ENCODE measurements at regions not wholly inside any gene's neighbourhood (a gene's known extent, or its start where the extent isn't known, plus 50 kb on each side); places are given as distances from the start of the nearest gene placed in this dataset.
"Not testable (repeated sequence)": the region's sequence is repeated elsewhere in the genome, so short reads cannot be mapped to it uniquely, and the experiment has no call there.

DNA sequence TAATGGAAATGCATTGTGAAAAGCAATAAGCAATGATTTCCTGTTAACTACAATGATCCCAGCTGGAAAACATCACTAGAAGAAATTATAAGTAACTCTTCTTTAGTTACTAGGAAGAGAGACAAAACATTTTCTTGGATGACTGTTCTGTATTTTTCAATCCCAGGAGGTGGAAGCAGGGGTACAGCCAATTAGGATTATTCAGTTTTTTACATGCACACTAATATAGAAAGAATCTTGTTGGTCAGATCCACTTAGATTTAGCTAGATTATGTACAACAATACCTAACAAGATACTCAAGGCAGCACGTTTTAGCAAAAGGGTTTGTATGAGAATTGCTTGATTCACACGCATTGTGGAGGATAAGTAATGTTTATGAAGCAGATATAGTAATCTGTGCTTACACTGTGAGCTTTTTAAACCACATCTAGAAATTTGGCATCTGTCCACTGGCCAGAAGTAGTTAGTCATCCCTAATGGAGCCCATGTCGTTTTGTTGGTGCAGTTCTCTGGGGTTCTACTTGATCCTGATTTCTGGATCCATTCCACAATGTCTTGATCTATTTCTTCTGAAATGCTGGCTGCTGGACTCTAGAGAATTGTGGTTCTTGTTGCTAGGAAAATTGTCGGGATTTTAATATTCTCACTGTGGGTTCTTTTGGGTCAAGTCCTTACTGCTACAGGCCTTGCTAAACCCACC lies 199.7 kb downstream of the ADCYAP1 start:
- no peak for DNase-seq (ENCODE audit: low read depth in 2 of 2, low spot score in 1 of 2)

DNA sequence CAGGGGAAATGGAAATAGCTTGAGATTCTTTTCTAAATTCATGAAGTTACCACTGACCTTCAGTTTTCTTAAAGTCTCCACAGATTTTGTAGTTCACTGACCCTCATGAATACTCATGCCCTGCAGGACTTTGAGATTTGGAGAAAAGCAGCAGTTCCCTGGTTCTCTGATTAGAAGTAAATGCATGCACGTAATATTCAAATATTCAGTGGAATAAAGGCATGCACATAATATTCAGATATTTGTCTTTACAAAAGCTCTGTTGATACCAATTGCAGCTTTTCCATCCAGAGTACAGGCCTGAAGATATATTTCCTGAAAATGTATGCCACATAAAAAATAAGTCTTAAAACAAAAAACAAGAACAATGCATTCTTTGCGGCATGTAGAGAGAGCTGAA lies 219.8 kb downstream of the ADCYAP1 start:
- no peak for DNase-seq (ENCODE audit: low read depth in 2 of 2, low spot score in 1 of 2)

DNA sequence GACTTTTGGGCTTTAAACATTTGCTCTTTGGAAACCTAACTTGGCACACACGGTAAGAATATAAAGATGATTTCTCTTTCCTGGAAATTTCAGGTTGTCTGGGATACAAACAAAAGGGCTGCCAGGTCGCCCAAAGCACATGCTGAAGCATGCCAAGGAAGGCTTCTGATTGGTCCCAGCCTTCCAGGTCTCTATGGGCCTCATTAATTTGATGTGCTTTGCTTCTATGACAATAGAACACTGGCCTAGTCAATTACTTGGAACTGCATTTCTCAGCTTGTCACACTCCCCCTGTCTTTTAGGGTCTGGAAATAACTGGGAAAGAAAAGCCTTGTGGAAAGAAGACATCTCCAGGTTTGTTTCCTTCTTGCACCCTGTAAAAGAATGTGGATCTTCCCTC lies 228.9 kb downstream of the ADCYAP1 start:
- DNase-seq (ENCODE audit: low read depth in 2 of 2, low spot score in 1 of 2): no peak

DNA sequence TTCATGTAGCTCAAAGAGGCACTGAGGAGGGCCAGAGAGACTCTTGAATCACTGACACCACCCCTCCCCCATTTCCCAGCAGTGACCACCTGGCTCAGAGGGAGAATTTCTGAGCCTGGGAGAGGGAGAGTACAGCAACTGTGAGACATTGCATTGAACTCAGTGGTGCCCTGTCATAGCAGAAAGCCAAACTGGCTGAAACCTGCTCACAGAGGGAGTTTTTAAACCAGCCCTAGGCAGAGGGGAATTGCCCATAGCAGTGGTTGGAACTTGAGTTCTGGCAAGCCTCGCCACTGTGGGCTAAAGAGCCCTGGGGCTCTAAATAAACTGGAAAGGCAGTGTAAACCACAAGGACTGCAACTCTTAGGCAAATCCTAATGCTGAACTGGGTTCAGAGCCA lies 243.1 kb downstream of the ADCYAP1 start:
- DNase-seq (ENCODE audit: low read depth in 2 of 2, low spot score in 1 of 2): no peak

DNA sequence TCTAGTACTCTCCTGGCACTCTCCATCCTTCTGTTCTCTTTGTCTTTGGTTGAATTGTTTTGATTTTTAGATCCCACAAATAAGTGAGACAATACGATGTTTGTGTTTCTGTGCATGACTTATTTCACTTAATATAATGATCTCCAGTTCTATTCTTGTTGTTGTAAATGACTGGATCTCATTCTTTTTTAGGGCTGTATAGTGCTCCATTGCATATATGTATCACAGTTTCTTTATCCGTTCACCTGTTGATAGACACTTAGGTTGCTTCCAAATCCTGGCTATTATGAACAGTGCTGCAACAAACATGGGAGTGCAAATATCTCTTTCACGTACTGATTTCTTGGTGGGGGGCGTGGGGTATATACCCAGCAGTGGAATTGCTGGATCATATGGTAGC lies 245.0 kb downstream of the ADCYAP1 start:
- DNase-seq (ENCODE audit: low read depth in 2 of 2, low spot score in 1 of 2): no peak

DNA sequence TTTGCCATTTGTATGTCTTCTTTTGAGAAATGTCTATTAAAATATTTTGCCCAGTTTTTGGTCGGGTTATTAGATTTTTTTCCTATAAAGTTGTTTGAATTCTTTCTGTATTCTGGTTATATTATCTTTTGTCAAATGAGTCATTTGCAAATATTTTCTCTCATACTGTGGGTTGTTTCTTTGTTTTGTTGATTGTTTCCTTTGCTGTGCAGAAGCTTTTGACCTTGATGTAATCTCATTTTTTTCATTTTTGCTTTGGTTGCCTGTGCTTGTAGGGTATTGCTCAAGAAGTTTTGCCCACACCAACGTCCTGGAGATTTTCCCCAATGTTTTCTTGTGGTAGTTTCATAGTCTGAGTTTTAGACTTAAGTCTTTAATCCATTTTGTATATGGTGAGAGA lies 245.7 kb downstream of the ADCYAP1 start:
- DNase-seq (ENCODE audit: low read depth in 2 of 2, low spot score in 1 of 2): no peak

DNA sequence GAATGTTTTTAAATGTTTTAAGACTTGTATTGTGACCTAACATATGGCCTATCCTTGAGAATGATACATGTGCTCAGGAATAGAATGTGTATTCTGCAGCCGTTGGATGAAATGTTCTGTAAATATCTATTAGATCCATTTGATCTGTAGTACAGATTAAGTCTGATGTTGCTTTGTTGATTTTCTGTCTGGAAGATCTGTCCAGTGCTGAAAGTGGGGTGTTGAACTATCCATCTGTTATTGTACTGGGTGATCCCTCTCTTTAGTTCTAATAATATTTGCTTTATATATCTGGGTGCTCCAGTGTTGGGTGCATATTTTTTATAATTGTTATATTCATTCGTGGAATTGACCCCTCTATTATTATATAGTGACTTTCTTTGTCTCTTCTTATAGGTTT lies 248.3 kb downstream of the ADCYAP1 start:
- not testable (repeated sequence) for DNase-seq (ENCODE audit: low read depth in 2 of 2, low spot score in 1 of 2)

DNA sequence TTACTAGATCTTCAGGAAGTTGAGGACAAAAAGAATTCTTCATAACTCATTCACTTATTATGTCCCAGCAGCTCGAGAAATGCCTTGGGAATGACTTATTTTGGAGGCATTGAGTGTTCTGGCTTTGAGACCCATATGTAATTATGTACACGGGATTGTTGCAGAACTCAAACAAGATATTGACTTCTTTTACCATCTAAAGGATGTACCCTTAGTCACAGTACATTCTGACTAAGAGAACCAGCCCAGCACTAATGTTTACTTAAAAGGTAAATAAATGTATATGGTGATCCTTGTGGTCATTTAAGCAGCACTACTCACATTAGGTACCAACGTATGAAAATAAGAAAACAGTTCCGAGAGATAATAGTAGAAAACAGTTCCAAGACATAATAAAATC lies 268.9 kb downstream of the ADCYAP1 start:
- DNase-seq (ENCODE audit: low read depth in 2 of 2, low spot score in 1 of 2): no peak

DNA sequence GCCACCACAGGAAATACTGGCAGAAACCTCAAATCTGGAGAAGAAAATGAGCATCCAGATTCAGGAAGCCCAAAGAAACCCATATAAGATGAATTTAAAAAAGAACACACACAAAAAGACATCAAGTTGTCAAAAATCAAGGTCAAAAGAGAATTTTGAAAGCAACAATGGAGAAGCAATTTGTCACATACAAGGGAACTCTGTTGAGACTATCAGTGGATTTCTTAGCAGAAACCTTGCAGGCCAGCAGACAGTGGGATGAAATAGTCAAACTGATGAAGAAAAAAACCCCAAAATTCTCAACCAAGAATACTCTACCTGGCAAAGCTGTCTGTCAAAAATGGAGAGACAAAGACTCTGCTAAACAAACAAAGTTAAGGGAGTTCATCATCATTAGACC lies 272.6 kb downstream of the ADCYAP1 start:
- no peak for DNase-seq (ENCODE audit: low read depth in 2 of 2, low spot score in 1 of 2)

DNA sequence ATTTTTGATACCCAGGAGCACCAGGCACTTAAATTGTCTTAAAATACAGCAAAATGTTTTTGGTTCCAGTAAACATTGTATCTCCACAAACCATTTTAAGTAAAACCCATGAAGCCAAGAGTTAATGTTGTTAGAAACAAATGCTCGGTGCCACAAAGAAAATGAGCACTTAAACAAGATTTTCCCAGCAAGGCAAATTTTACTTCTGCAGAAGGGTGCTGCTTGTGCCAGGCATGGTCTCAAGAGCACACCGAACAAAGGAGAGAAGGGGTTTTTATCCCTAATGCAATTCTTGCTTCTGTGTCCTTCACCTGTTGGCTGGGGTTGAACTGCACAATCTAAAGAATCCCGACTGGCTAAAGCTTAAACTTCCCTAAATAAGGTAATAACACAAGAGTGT lies 286.7 kb downstream of the ADCYAP1 start:
- no peak for DNase-seq (ENCODE audit: low read depth in 2 of 2, low spot score in 1 of 2)

DNA sequence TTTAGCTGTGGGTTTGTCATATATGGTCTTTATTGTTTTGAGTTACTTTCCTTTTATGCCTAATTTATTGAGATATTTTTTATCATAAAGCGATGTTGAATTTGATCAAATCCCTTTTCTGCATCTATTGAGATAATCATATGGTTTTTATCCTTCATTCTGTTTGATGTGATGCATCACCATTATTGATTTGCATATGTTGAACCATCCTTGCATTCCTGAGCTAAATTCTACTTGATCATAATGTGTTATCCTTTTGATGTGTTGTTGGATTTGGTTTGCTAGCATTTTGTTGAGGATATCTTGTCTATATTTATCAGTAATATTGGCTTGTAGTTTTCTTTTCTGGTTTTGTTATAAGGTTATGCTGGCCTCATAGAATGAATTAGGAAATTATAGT lies 308.5 kb downstream of the ADCYAP1 start:
- no peak for DNase-seq (ENCODE audit: low read depth in 2 of 2, low spot score in 1 of 2)

DNA sequence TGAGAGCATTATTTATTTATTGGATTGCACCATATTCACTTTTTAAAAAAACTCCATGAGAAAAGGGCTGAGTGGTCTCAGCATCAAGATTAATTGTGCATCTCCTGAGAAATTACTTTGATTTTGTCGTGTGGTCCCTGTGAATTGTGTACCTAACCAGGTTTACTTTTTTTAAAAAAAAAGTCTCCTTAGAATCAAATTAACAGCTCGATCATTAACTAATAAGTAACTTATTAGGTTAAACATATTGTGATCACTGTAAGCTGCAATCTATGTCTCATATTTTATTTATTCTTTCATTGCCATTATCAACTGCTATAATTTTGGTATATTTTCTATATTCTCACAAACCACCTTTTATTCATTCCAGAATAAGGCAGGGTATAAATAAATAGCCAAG lies 318.2 kb downstream of the ADCYAP1 start:
- no peak for DNase-seq (ENCODE audit: low read depth in 2 of 2, low spot score in 1 of 2)

DNA sequence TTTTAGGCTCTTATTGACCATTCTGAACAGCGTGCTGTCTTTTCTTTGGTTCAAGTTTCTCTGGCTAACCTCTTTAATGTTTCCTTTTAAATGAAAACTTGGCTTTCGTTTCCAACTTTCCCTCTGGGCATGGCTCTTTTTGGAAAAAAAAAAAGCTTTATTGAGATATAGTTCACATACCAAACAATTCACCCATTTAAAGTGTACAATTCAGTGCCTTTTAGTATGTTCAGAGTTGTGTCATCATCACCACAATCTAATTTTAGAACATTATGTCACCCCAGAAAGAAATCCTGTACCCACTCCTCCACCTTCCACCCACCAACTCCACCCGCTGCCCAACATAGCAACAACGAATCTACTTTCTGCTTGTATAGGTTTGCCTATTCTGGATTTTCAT lies 322.4 kb downstream of the ADCYAP1 start:
- DNase-seq (ENCODE audit: low read depth in 2 of 2, low spot score in 1 of 2): no peak

DNA sequence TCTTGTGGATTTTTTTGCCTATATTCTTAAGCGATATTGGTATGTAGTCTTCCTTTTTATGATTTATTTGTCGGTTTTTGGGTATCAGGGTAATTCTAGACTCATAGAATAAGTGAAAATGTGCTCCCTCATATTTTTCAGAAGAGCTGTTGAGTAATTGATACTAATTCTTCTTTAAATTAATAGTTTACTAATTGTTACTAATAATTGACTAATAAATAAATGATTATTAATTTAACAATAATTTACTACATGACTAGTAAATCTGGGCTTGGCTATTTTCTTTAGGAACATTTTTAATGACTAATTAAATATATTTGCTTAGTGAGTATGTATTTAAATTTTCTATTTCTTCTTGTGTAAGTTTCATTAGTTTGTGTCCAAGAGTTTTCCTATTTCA lies 325.0 kb downstream of the ADCYAP1 start:
- no peak for DNase-seq (ENCODE audit: low read depth in 2 of 2, low spot score in 1 of 2)

DNA sequence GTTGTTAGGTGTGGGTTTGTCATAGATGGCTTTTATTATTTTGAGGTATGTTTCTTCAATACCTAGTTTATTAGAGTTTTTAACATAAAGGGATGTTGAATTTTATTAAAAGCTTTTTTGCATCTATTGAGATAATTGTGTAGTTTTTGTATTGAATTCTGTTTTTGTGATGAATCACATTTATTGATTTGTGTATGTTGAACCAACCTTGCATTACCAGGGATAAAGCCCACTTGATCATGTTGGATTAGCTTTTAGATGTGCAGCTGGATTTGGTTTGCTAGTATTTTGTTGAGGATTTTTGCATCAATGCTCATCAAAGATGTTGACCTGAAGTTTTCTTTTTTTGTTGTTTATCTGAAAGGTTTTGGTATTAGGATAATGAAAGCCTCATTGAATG lies 328.2 kb downstream of the ADCYAP1 start:
- DNase-seq (ENCODE audit: low read depth in 2 of 2, low spot score in 1 of 2): no peak

DNA sequence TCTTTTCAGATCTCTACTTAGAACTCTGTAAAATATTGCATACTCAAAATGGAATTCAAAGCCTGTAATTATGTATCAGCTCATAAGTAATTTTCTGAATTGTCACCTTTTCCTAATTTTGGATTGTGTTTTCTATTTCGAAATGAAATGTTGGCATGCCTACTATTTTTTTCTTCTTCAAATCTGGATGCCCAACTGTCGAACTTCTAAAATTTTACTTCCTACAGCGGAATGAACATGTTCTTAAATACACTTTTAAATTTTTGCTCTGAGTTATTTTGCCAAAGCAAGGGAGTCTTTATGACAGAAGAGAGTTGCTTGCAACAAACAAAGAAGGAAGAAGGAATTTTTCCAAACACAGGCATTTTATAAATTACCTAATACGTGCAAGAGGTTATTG lies 336.0 kb downstream of the ADCYAP1 start:
- no peak for DNase-seq (ENCODE audit: low read depth in 2 of 2, low spot score in 1 of 2)

DNA sequence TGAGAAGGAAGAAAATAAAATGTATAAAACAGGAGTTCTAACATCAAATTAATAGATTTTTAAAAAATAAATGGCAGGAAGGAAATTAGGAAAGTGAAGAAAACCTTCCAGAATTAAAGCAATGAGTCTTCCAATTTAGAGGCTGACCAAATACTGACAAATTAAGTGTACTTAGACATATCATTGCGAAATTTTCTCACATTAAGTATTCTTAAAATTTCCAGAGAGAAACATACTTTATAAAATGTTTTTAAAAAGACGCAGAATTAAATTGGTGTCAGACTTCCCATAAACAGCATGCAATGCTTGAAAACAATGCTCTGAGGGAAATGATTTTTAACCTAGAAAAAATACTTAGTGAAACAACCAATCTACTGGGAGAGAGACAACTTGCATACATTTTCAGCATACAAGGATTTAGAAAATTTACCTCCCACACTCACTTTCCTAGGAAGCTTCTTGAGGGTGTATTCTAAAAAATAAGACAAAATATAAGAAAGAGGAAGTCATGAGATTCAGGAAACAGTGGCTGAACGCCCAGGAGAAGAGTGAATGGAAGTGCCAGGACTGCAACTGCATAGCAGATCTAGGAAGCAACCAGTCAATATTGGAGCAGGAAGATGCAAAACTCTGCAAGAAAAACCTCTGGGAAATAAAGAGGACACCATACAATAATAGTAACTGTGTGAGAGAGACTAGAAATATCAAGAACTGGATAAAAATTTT lies 339.9 kb downstream of the ADCYAP1 start:
- DNase-seq (ENCODE audit: low read depth in 2 of 2, low spot score in 1 of 2): no peak

DNA sequence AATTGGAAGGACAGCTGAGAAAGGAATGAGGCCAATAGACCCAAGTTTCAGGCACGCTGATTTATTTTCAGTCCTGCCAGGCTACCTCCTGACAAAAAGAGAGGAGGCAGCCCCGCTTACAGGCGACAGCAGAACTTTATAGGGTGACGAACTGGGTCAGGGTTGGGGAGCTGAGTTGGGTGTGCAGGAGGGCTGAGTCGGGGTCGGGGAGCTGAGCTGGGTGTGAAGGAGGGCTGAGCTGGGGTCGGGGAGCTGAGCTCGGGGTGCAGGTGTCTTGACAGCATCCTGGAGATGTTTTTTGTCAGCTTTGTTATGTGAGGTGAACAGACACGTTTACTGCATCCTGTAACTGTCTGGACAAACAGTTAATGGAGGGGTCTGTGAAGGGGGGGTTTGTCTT lies 342.2 kb downstream of the ADCYAP1 start:
- DNase-seq (ENCODE audit: low read depth in 2 of 2, low spot score in 1 of 2): no peak

DNA sequence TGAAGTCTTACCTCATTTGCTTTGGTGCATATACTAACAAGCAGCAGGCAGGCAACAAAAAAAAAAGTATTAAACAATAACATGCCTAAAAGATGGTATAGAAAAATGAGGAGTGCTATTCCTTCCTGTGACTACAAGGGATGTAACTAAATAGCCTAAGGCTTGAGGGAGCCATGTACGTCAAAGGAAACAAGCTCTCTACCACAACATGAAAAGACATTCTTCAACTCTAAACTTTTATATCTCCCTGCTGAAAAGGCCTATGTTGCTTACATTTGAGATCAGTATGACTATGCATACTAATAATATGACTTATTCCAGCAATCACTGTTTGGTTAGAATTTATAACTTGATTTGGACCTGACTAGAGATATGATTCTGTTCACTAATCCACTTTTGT lies 347.9 kb downstream of the ADCYAP1 start:
- no peak for DNase-seq (ENCODE audit: low read depth in 2 of 2, low spot score in 1 of 2)

DNA sequence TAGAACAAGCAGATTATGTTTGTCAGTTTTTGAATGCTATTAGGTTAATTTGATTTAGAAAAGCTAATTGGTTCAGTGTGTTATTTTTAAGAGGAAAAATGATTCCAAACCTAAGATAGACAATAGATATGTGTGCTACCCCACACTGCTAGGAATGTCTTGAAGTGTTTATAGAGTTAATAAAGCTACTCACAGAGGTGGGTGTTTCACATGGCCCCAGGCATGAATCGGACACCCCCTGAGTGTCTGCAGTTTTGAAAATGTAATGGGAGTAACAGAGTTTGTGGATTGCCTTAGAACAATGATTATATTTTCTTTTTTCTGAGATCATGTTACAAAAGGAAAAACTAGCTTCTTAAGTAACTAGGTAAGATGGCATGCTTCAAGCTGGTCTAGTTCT lies 348.3 kb downstream of the ADCYAP1 start:
- DNase-seq (ENCODE audit: low read depth in 2 of 2, low spot score in 1 of 2): no peak

DNA sequence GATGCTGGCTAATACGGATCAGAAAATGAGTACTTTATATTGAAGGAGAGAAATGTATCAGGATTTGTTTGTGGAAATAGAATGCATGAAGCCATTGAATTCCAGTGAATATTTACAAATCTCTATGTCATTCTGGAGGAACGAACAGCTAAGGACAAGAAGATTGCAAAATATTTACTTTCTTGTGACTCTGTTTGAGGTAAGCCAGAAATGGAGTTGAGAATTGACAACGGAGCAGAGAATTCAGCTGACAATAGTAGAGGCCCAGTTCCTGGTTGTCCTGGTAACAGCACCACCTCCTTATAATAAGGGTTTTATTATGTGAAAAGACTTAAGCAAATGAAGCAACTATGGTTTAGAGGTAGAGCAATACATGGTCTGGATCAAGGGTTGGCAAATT lies 349.2 kb downstream of the ADCYAP1 start:
- DNase-seq (ENCODE audit: low read depth in 2 of 2, low spot score in 1 of 2): no peak

DNA sequence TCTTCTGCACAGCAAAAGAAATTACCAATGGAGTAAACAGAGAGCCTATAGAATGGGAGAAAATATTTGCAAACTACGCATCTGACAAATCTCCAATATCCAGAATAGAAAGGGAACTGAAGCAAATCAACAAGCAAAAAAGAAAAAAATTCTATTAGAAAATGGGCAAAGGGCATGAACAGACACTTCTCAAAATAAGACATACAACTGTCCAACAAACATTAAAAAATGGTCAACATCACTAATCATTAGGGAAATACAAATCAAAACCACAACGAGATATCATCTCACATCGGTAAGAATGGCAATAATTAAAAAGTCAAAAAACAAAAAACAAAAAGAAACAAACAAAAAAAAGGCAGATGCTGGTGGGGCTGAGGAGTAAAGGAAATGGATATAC lies 356.4 kb downstream of the ADCYAP1 start:
- DNase-seq (ENCODE audit: low read depth in 2 of 2, low spot score in 1 of 2): no peak

DNA sequence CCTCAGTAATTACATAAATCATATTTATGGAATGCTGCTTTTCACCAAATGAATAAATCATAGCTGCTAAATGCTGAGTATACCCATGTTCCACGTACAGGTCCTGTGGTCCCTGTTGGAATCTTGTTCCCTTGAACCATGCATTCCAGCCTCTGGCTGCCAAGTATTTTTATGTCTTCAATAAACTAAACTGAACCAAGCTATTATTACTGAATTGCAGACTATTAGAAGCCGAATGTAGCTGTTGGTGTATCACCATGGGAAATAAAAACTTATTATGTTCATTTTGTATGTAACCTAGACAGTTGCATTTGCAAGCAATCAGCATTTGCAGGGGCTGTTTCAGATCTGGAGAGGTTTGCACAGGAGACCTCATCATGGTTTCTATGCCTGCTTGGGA lies 362.4 kb downstream of the ADCYAP1 start:
- no peak for DNase-seq (ENCODE audit: low read depth in 2 of 2, low spot score in 1 of 2)

All from stimulated activated CD8-positive, alpha-beta memory T cell treated with anti-CD3 and anti-CD28 coated beads, Interleukin-4, amount 100 ng/mL, for 4 hours (primary cell).